HG03064 (cell line): ENCODE measurements at regions not wholly inside any gene's neighbourhood (a gene's known extent, or its start where the extent isn't known, plus 50 kb on each side); places are given as distances from the start of the nearest gene placed in this dataset.
A peak's percentile ranks its signal among the peaks of the same experiment; 100 is the strongest.

Experiments used
- ATAC-seq: cut with Tn5 transposase; IDR thresholded peaks from one replicate; pipeline ENCODE4 v1.9.1; 2021; ENCODE audit warnings: low read depth; ENCODE audit not compliant: unreplicated experiment

GRCh38 chr2:8043295-8043694, 638.6 kb upstream of the ID2 start:
- no peak for ATAC-seq

- ATAC-seq: no peak
These were observed 637.7 kb upstream of the ID2 start for GRCh38 chr2:8044046-8044594.

GRCh38 chr2:8045081-8045614, 636.7 kb upstream of the ID2 start:
- no peak for ATAC-seq

GRCh38 chr2:8046849-8047248, 635.0 kb upstream of the ID2 start:
- no peak for ATAC-seq

- no peak for ATAC-seq
These were observed 632.7 kb upstream of the ID2 start for GRCh38 chr2:8049176-8049575.

GRCh38 chr2:8049851-8050571, 631.8 kb upstream of the ID2 start:
- peak; percentile 98 for ATAC-seq

- no peak for ATAC-seq
These were observed 628.6 kb upstream of the ID2 start for GRCh38 chr2:8053216-8053615.

GRCh38 chr2:8054070-8054469, 627.8 kb upstream of the ID2 start:
- ATAC-seq: no peak

GRCh38 chr2:8058652-8059051, 623.2 kb upstream of the ID2 start:
- no peak for ATAC-seq

- ATAC-seq: no peak
These were observed 622.6 kb upstream of the ID2 start for GRCh38 chr2:8059255-8059654.

GRCh38 chr2:8059794-8060193, 622.1 kb upstream of the ID2 start:
- ATAC-seq: no peak

GRCh38 chr2:8061219-8061618, 620.6 kb upstream of the ID2 start:
- no peak for ATAC-seq

- no peak for ATAC-seq
These were observed 617.3 kb upstream of the ID2 start for GRCh38 chr2:8064603-8065002.

GRCh38 chr2:8065191-8065590, 616.7 kb upstream of the ID2 start:
- ATAC-seq: no peak

GRCh38 chr2:8067784-8068336, 614.0 kb upstream of the ID2 start:
- ATAC-seq: no peak

GRCh38 chr2:8072907-8073306, 608.9 kb upstream of the ID2 start:
- ATAC-seq: no peak

GRCh38 chr2:8073916-8074315, 607.9 kb upstream of the ID2 start:
- no peak for ATAC-seq

- ATAC-seq: no peak
These were observed 605.2 kb upstream of the ID2 start for GRCh38 chr2:8076448-8077342.

- ATAC-seq: no peak
These were observed 603.2 kb upstream of the ID2 start for GRCh38 chr2:8078705-8079104.

GRCh38 chr2:8080063-8080462, 601.8 kb upstream of the ID2 start:
- ATAC-seq: no peak

GRCh38 chr2:8081130-8081529, 600.7 kb upstream of the ID2 start:
- ATAC-seq: no peak
